Choroid plexus epithelial cell (primary cell): ENCODE measurements at regions not wholly inside any gene's neighbourhood (a gene's known extent, or its start where the extent isn't known, plus 50 kb on each side); places are given as distances from the start of the nearest gene placed in this dataset.

ENCODE experiments used
- DNase-seq: peaks from one replicate; pipeline ENCODE4 v3.0.0-alpha.2; 2010; ENCODE audit warnings: low read depth
- H3K4me3 ChIP-seq: 2 replicates; pipeline ENCODE4 v1.5.1; 2011; ENCODE audit warnings: low read depth, mild to moderate bottlenecking, control low read depth, low read length, moderate library complexity
- CTCF ChIP-seq: conservative IDR thresholded peaks from 2 replicates; pipeline ENCODE4 v1.5.1; 2011; ENCODE audit warnings: low read depth, mild to moderate bottlenecking, control low read depth, inconsistent platforms, low read length, moderate library complexity

GRCh38 chr16:73231944-73232554 is 184.1 kb upstream of the ZFHX3 start:
- DNase-seq = no peak
- TF ChIP-seq CTCF = no peak
- no peak overlapping the region for H3K4me3 ChIP-seq

GRCh38 chr16:73231379-73231778 is 183.5 kb upstream of the ZFHX3 start:
- DNase-seq = no peak
- no peak overlapping the region for H3K4me3 ChIP-seq
- TF ChIP-seq CTCF = no peak

GRCh38 chr16:73230651-73231050 is 182.7 kb upstream of the ZFHX3 start:
- TF ChIP-seq CTCF = no peak
- no peak for DNase-seq
- H3K4me3 ChIP-seq = no peak overlapping the region

- DNase-seq = peak; percentile 83
- H3K4me3 ChIP-seq = no peak overlapping the region
- TF ChIP-seq CTCF = no peak
These were observed 180.7 kb upstream of the ZFHX3 start for GRCh38 chr16:73228649-73229048.

GRCh38 chr16:73226675-73227074 is 178.7 kb upstream of the ZFHX3 start:
- no peak overlapping the region for H3K4me3 ChIP-seq
- no peak for TF ChIP-seq CTCF
- DNase-seq = no peak

GRCh38 chr16:73225983-73226382 is 178.1 kb upstream of the ZFHX3 start:
- no peak for DNase-seq
- TF ChIP-seq CTCF = no peak
- H3K4me3 ChIP-seq = no peak overlapping the region

- no peak for TF ChIP-seq CTCF
- DNase-seq = no peak
These were observed 172.9 kb upstream of the ZFHX3 start for GRCh38 chr16:73220836-73221235.

More at GRCh38 chr16:73220836-73221235, 172.9 kb upstream of the ZFHX3 start:
- no peak overlapping the region for H3K4me3 ChIP-seq
